ENCODE measurements at regions not wholly inside any gene's neighbourhood (a gene's known extent, or its start where the extent isn't known, plus 50 kb on each side); places are given as distances from the start of the nearest gene placed in this dataset.
"Not testable (repeated sequence)": the region's sequence is repeated elsewhere in the genome, so short reads cannot be mapped to it uniquely, and the experiment has no call there.

GRCh38 chrX:19244921-19245320 lies 98.8 kb upstream of the PDHA1 start:
- TF ChIP-seq, protein P1, sequence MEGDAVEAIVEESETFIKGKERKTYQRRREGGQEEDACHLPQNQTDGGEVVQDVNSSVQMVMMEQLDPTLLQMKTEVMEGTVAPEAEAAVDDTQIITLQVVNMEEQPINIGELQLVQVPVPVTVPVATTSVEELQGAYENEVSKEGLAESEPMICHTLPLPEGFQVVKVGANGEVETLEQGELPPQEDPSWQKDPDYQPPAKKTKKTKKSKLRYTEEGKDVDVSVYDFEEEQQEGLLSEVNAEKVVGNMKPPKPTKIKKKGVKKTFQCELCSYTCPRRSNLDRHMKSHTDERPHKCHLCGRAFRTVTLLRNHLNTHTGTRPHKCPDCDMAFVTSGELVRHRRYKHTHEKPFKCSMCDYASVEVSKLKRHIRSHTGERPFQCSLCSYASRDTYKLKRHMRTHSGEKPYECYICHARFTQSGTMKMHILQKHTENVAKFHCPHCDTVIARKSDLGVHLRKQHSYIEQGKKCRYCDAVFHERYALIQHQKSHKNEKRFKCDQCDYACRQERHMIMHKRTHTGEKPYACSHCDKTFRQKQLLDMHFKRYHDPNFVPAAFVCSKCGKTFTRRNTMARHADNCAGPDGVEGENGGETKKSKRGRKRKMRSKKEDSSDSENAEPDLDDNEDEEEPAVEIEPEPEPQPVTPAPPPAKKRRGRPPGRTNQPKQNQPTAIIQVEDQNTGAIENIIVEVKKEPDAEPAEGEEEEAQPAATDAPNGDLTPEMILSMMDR (IDR thresholded peaks at IDR 0.05; ENCODE audit: insufficient read depth, low read length), result not testable (repeated sequence)
- not testable (repeated sequence) for TF ChIP-seq POLR2AphosphoS5 (IDR thresholded peaks at IDR 0.05; ENCODE audit: low read depth); GABPA (IDR thresholded peaks at IDR 0.05; ENCODE audit: low read depth); SPI1 (IDR thresholded peaks at IDR 0.05; ENCODE audit: borderline replicate concordance, low read depth)
